Ishikawa (cell line): ENCODE measurements at regions not wholly inside any gene's neighbourhood (a gene's known extent, or its start where the extent isn't known, plus 50 kb on each side); places are given as distances from the start of the nearest gene placed in this dataset.

ENCODE experiments used
- CEBPB ChIP-seq: IDR thresholded peaks from 2 replicates; pipeline ENCODE4 v1.6.1; 2012
- CREB1 ChIP-seq: IDR thresholded peaks from 2 replicates; pipeline ENCODE4 v1.6.1; 2012; ENCODE audit warnings: low read depth
- EGR1 ChIP-seq: IDR thresholded peaks from 2 replicates; pipeline ENCODE4 v1.6.1; 2012
- EP300 ChIP-seq: IDR thresholded peaks from 2 replicates; pipeline ENCODE4 v1.6.1; 2012; ENCODE audit warnings: borderline replicate concordance
- FOXM1 ChIP-seq: IDR thresholded peaks from 2 replicates; pipeline ENCODE4 v1.6.1; 2012; ENCODE audit warnings: low read depth, borderline replicate concordance
- MAX ChIP-seq: IDR thresholded peaks from 2 replicates; pipeline ENCODE4 v1.6.1; 2012
- NFIC ChIP-seq: IDR thresholded peaks from 2 replicates; pipeline ENCODE4 v1.6.1; 2012
- RAD21 ChIP-seq: IDR thresholded peaks from 2 replicates; pipeline ENCODE4 v1.6.1; 2012; ENCODE audit warnings: low read depth
- REST ChIP-seq: IDR thresholded peaks from 2 replicates; pipeline ENCODE4 v1.6.1; 2012; ENCODE audit warnings: low read depth, mild to moderate bottlenecking
- TAF1 ChIP-seq: IDR thresholded peaks from 2 replicates; pipeline ENCODE4 v1.6.1; 2012; ENCODE audit warnings: low read depth, mild to moderate bottlenecking
- TCF12 ChIP-seq: IDR thresholded peaks from 2 replicates; pipeline ENCODE4 v1.6.1; 2012; ENCODE audit warnings: low read depth
- TEAD4 ChIP-seq: IDR thresholded peaks from 2 replicates; pipeline ENCODE4 v1.6.1; 2012
- USF1 ChIP-seq: IDR thresholded peaks from 2 replicates; pipeline ENCODE4 v1.6.1; 2012
- YY1 ChIP-seq: IDR thresholded peaks from 2 replicates; pipeline ENCODE4 v1.6.1; 2012; ENCODE audit warnings: low read depth
- ZBTB7A ChIP-seq: IDR thresholded peaks from 2 replicates; pipeline ENCODE4 v1.6.1; 2012; ENCODE audit warnings: low read depth

- no peak for TF ChIP-seq FOXM1
- TF ChIP-seq EP300, result no peak
- no peak for TF ChIP-seq USF1
- no peak for TF ChIP-seq REST
Measured at GRCh38 chr22:27378995-27379394, 422.6 kb downstream of the MN1 start.

GRCh38 chr22:27380855-27381254 lies 420.7 kb downstream of the MN1 start:
- TF ChIP-seq EGR1 (no peak), MAX (no peak), FOXM1 (no peak), RAD21 (no peak), TCF12 (no peak), TAF1 (no peak), YY1 (no peak), USF1 (no peak), TEAD4 (no peak), ZBTB7A (no peak), NFIC (no peak), REST (no peak), CREB1 (no peak), CEBPB (no peak), EP300 (no peak)

- no peak for TF ChIP-seq ZBTB7A
- TF ChIP-seq TEAD4, result no peak
- no peak for TF ChIP-seq EGR1
- no peak for TF ChIP-seq TCF12
- TF ChIP-seq TAF1, result no peak
- TF ChIP-seq USF1, result no peak
- no peak for TF ChIP-seq NFIC
- TF ChIP-seq CREB1, result no peak
- no peak for TF ChIP-seq YY1
- no peak for TF ChIP-seq RAD21
- TF ChIP-seq CEBPB, result no peak
- no peak for TF ChIP-seq EP300
- no peak for TF ChIP-seq REST
- TF ChIP-seq FOXM1, result no peak
- TF ChIP-seq MAX, result no peak
Measured at GRCh38 chr22:27381552-27381951, 420.0 kb downstream of the MN1 start.

- TF ChIP-seq CEBPB, result no peak
- no peak for TF ChIP-seq NFIC
Measured at GRCh38 chr22:27381960-27382742, 419.4 kb downstream of the MN1 start.
